Cerebellar cortex (tissue), 1 donor: ENCODE measurements at regions not wholly inside any gene's neighbourhood (a gene's known extent, or its start where the extent isn't known, plus 50 kb on each side); places are given as distances from the start of the nearest gene placed in this dataset.

Experiments used
- DNase-seq: peaks from one replicate; pipeline ENCODE4 v3.0.0-alpha.2; 2015; ENCODE audit warnings: low spot score

- DNase-seq: no peak
Measured at GRCh38 chr12:22990501-22990900, 365.5 kb downstream of the ETNK1 start.

DNA sequence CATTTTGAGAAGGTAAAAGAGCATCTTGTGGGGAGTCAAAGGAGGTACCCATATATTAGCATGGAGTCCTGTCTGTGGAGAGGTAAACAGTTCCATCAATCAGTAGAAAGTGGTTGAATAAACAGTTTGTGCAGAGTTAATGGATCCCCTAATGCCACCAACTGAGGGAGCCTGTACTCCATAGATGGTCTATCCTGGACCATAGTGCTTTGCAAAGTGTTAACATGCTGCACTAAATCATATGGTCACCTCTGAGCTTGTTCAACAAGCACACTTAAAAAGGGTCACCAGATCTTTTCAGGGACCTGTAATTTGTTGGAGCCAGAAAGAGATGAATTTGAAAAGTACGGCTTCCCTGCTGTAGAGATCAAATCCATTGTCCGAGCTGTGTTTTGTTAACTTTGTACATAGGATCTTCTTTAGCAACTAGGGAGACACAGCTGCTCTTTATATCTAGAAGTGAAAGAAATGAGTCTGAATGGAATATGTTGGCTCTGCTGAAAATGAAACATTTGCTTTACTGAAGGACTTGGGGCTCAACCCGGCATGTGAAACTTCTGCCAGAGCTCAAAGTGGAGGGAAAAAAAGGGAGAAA, 366.4 kb downstream of the ETNK1 start:
- no peak for DNase-seq

- no peak for DNase-seq
Measured at GRCh38 chr12:22993609-22994315, 368.8 kb downstream of the ETNK1 start.

DNA sequence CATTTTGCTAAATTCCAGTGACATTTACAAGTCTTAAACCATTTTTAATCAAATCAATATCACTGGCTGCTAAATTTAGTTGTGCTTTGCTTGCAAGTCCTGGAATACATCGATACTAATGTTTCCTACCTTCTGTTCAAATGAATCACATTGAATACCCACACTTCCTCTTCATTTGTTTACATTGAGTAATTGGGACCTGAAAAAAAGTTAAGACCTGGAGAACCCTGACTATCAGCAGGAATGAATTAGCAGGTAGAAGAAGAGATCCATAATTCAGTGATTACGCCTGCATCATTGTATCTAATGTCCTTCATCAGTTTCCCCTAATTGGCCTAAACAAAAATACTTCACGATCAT, 369.3 kb downstream of the ETNK1 start:
- DNase-seq: no peak

- DNase-seq: no peak
Measured at GRCh38 chr12:23001487-23001886, 376.5 kb downstream of the ETNK1 start.

DNA sequence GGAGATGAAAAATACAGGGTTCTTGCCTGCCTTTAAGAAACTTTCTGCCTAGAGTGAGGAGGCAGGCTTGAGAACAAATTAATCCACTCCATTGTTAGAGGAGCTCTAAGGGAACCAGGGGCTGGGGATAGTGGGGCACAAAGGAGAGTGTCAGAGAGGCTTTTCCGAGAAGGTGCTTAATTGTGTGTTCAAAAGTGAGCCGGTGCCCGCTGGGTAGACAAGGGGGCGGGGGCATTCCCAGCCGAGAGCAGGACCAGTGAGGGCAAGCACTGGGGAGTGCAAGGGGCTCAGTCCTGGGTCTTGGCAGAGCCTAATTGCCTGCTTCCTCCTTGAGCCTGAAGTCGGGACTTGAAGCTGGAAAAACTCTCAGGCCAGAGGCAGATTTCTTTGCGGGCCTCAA, 377.4 kb downstream of the ETNK1 start:
- no peak for DNase-seq

DNA sequence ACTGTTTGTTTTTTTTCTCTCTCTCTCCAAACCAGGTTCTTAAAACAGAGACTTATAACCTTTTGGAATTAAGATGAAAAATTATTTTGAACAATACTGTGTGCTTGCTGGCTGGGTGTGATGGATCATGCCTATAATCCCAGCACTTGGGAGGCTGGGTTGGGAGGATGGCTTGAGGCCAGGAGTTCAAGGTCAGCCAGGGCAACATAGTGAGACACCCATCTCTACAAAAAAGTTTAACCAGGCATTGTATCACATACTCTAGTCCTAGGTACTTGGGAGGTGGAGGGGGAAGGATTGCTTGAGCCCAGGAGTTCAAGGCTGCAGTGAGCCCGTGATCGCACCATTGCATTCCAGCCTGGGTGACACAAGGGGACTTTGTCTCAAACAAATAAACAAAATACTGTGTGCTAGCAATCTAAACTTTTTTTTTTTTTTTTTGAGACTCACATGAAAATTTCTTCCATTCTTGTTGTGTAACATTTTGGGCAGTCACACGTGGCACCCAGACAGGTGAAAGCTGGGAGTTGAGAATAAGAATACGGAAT, 379.6 kb downstream of the ETNK1 start:
- no peak for DNase-seq

DNA sequence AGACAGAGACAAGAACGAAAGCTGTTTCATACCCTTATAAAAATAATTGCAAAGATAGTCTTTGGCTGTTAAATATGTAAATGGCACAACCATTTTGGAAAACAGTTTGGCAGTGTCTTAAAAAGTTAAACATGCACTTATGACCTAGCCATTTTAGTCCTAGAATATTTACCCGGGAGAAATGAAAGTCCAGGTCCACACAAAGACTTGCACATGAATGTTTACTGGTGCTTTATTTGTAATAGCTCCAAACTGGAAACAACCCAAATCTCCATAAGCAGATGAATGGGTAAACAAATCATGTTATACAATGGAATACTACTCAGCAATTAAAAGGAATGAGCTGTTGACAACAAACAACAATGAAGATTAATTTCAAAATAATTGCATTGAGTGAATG, 380.4 kb downstream of the ETNK1 start:
- no peak for DNase-seq

DNA sequence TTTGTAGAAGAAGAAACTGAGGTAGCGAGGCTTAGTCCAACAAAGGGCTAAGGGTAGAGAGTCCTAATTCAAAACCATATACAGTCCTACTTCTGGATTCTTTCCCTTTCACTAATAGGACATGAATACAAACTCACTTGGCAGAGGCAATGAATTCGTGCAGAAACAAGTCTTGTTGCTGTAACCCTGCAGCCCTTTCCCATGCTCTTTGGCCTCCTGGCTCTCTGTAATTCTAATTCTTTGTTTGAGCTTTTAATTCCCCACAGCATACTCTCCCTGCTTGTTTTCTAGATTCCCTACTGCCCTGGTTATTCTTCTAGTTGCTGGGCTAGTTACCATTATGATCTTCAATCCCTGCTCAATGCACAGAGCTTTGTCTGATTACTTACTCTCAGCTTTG, 381.4 kb downstream of the ETNK1 start:
- no peak for DNase-seq

DNA sequence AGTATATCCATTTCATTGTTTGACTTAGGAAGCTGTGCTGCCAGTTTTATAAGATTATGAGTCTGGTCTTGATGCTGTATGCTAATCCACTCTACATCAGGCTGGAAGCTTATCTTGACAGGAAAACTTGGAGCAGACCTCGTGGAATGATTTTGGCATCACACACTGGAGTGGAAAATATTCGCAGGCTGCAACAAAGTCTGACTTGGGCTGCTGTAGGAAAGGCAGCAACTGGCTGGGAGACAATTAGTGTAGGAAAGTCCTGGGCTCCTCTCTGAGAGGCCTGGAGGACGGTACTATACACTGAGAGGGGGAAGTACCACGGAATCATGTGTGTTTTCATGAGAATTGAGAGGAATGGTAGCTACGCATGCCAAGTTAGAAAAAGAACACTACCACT, 383.7 kb downstream of the ETNK1 start:
- no peak for DNase-seq

GRCh38 chr12:23014749-23015148, 389.8 kb downstream of the ETNK1 start:
- DNase-seq: no peak

DNA sequence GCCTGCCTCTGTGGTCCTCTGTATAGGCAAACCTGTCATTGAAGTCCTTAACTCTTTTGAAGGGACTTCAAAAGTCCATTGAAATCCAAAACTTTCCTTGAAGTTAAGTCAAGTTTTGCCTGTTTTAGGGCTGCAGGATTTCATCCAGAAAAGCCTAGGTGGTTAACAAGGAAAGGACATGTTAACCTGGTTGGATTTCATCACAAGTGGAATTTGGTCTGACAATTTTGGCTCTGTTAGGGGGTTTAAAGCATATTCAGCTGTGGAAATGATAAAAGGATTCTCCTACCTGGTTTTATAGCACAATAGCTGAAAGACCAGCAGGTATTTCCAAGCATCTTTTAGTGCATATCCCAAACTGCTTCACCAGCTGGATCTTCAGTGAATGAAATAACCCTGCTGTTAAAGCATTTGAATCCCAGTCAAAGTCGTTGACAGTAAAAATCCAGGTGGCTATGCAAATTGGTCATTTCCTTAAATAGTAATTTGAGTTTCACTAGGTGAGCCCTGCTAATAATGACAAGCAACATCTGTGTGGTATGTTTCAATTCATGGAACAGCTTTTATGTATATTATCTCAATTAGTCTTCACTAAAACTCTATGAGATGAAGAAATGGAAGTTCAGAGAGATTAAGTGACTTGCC, 400.5 kb downstream of the ETNK1 start:
- no peak for DNase-seq

GRCh38 chr12:23028158-23028802, 403.3 kb downstream of the ETNK1 start:
- DNase-seq: no peak

GRCh38 chr12:23029185-23029584, 404.2 kb downstream of the ETNK1 start:
- DNase-seq: no peak

DNA sequence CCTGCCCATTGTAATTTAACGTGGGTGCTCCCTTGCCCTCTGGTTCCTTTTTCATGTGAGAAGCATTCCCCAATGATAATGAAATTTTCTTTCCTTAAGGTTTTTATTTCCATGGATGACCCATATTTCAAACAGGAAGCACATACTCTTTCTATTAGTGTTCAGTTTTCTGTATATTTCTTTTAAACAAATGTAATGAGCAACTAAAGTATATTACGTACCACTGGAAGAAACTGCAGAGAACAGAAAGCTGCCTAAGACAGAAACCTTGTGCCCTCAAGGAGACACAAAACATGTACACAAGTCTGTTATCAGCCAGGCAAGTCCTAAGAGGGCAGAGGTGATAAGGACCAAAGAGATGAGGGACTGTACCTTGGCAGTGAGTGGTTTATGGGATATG, 414.9 kb downstream of the ETNK1 start:
- no peak for DNase-seq

- DNase-seq: no peak
Measured at GRCh38 chr12:23041774-23042173, 416.8 kb downstream of the ETNK1 start.

DNA sequence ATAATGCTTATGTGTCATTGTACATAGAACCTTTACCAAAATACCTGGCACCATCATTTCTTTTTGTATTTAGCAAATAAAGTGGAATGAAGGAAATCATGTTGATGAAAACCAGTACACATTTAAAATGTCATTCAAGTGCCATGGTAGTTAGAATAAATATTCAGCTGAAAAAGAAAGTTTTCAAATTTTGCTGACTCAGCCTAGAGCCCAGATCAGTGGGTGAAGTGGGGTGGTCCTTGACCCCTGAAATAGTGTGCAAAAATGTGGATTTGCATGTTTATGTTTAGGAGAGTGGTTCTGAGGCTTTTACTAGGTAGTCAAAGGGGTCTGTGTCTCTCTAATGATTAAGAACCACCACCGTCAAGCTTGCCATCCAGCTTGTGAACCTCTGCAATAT, 418.7 kb downstream of the ETNK1 start:
- no peak for DNase-seq

DNA sequence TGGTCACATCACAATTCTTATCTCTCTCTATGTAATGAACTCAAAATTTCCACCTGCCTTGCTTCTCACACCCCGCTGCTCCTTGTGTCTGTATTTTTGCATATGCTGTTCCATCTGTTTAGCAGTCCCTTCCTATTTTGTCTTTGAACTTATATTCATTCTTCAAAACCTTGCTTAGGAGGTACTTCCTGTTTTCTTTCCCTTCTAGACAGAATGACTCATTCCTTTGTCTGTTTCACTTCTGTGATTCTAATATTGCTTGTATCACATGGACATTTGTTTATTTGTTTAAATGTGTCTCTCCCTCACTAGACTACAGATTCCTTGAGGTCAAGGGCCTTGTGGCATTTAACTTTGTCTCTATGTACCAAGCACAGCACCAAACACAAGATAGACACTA, 424.2 kb downstream of the ETNK1 start:
- no peak for DNase-seq

DNA sequence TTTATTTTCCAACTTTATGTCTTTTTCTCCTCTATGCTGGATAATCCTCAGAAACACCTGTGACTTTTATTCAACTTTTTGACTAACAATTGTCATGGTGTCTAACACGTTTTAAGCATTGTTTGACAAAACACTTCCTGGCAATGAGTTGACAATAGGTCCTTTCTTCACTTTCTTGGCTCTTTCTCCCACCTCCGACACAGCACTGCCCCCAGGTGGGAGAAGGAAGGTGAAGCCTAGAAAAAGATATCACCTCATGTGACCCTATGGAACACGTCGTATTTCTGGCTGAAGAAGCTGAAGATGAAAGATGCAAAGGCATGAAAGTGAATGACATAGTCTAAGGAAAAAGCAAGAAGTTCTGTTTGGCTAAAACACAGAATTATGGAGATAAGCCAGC, 430.0 kb downstream of the ETNK1 start:
- DNase-seq: no peak

GRCh38 chr12:23057571-23057970, 432.6 kb downstream of the ETNK1 start:
- DNase-seq: no peak

- no peak for DNase-seq
Measured at GRCh38 chr12:23060161-23060560, 435.2 kb downstream of the ETNK1 start.

- no peak for DNase-seq
Measured at GRCh38 chr12:23063206-23063605, 438.2 kb downstream of the ETNK1 start.

GRCh38 chr12:23066095-23066494, 441.1 kb downstream of the ETNK1 start:
- DNase-seq: no peak
